Thoracic aorta (tissue), 2 donors: ENCODE measurements at regions not wholly inside any gene's neighbourhood (a gene's known extent, or its start where the extent isn't known, plus 50 kb on each side); places are given as distances from the start of the nearest gene placed in this dataset.

Experiments used
- ATAC-seq: fragments of 150-250 bp; one replicate; pipeline ENCODE4 v1.8.0; 2017; ENCODE audit warnings: low read depth; ENCODE audit not compliant: insufficient number of reproducible peaks, low FRiP score
- DNase-seq: peaks from one replicate; pipeline ENCODE4 v3.0.0-alpha.2; 2020; ENCODE audit warnings: low spot score
- H3K27ac ChIP-seq, 2 donors: fragments of 200-600 bp; sonication (generic); 1 replicate in 1 of 2; 2 replicates in 1 of 2; pipeline ENCODE4 v1.5.1; 2016; ENCODE audit warnings: mild to moderate bottlenecking in 2 of 2, moderate library complexity in 2 of 2
- H3K27me3 ChIP-seq: fragments of 200-600 bp; sonication (generic); replicated peaks from 2 replicates; pipeline ENCODE4 v1.6.0; 2016; ENCODE audit warnings: mild to moderate bottlenecking; ENCODE audit not compliant: insufficient read depth
- H3K36me3 ChIP-seq: fragments of 200-600 bp; sonication (generic); one replicate; pipeline ENCODE4 v1.5.1; 2016
- H3K4me1 ChIP-seq, 2 donors: fragments of 200-600 bp; sonication (generic); 1 replicate in 1 of 2; 2 replicates in 1 of 2; pipeline versions ENCODE4 v1.5.1 to v1.6.0; 2016; ENCODE audit warnings: low read depth in 2 of 2, mild to moderate bottlenecking in 1 of 2; ENCODE audit not compliant: control insufficient read depth in 1 of 2
- H3K4me3 ChIP-seq: fragments of 200-600 bp; sonication (generic); 2 replicates; pipeline ENCODE4 v1.5.1; 2016; ENCODE audit warnings: mild to moderate bottlenecking
- H3K9me3 ChIP-seq: fragments of 200-600 bp; sonication (generic); 2 replicates; pipeline ENCODE4 v1.5.1; 2016
- CTCF ChIP-seq: fragments of 200-600 bp; sonication (generic); IDR thresholded peaks from one replicate; pipeline ENCODE4 v1.5.1; 2019; ENCODE audit warnings: antibody characterized with exemption

- ATAC-seq (no peak), DNase-seq (no peak)
- peaks cover 0 to 6% of the 10 kb centered on the region in 2 donors for H3K4me1 ChIP-seq
- no peaks in the 10 kb centered on the region for H3K36me3 ChIP-seq
- no peak for TF ChIP-seq CTCF
- H3K9me3 ChIP-seq = no peaks in the 10 kb centered on the region
- H3K27me3 ChIP-seq = peaks cover 4% of the 10 kb centered on the region
- no peak overlapping the region for H3K4me3 ChIP-seq
- no peak overlapping the region for H3K27ac ChIP-seq
These were observed 143.8 kb upstream of the PPP1R26 start for GRCh38 chr9:135335691-135336181.

- Histone ChIP-seq H3K4me1 (peaks cover 0 to 6% of the 10 kb centered on the region in 2 donors), H3K4me3 (no peak overlapping the region), H3K27ac (no peak overlapping the region), H3K9me3 (no peaks in the 10 kb centered on the region), H3K36me3 (no peaks in the 10 kb centered on the region), H3K27me3 (peaks cover 4% of the 10 kb centered on the region)
- no peak for DNase-seq
- ATAC-seq = no peak
- TF ChIP-seq CTCF = no peak
These were observed 142.7 kb upstream of the PPP1R26 start for GRCh38 chr9:135336722-135337527.

GRCh38 chr9:135338546-135338945 is 141.0 kb upstream of the PPP1R26 start:
- TF ChIP-seq CTCF = no peak
- H3K9me3 ChIP-seq = no peaks in the 10 kb centered on the region
- H3K4me3 ChIP-seq = no peak overlapping the region
- no peak for ATAC-seq
- H3K36me3 ChIP-seq = no peaks in the 10 kb centered on the region
- peaks cover 4% of the 10 kb centered on the region for H3K27me3 ChIP-seq
- peaks cover 0 to 6% of the 10 kb centered on the region in 2 donors for H3K4me1 ChIP-seq
- no peak overlapping the region for H3K27ac ChIP-seq
- DNase-seq = no peak

- H3K36me3 ChIP-seq = no peaks in the 10 kb centered on the region
- H3K4me1 ChIP-seq = peaks cover 0 to 6% of the 10 kb centered on the region in 2 donors
- H3K27me3 ChIP-seq = peaks cover 4% of the 10 kb centered on the region
- H3K4me3 ChIP-seq = no peak overlapping the region
- H3K27ac ChIP-seq = no peak overlapping the region
- no peak for TF ChIP-seq CTCF
- no peak for ATAC-seq
- no peak for DNase-seq
- no peaks in the 10 kb centered on the region for H3K9me3 ChIP-seq
These were observed 140.1 kb upstream of the PPP1R26 start for GRCh38 chr9:135339378-135339973.

- no peaks in the 10 kb centered on the region for H3K36me3 ChIP-seq
- DNase-seq (no peak), ATAC-seq (no peak)
- H3K4me3 ChIP-seq = no peak overlapping the region
- no peak overlapping the region for H3K27ac ChIP-seq
- no peak for TF ChIP-seq CTCF
- H3K9me3 ChIP-seq = no peaks in the 10 kb centered on the region
- H3K4me1 ChIP-seq = peaks cover 0 to 6% of the 10 kb centered on the region in 2 donors
- H3K27me3 ChIP-seq = peaks cover 4% of the 10 kb centered on the region
These were observed 139.4 kb upstream of the PPP1R26 start for GRCh38 chr9:135340143-135340655.
